BE2C (cell line): ENCODE measurements at regions not wholly inside any gene's neighbourhood (a gene's known extent, or its start where the extent isn't known, plus 50 kb on each side); places are given as distances from the start of the nearest gene placed in this dataset.

Experiments used
- DNase-seq: peaks from one replicate; pipeline ENCODE4 v3.0.0-alpha.2; 2020
- H3K27me3 ChIP-seq: fragments of 250-450 bp; sonication (Bioruptor Pico); 2 replicates; pipeline ENCODE4 v1.5.1; 2020; ENCODE audit warnings: mild to moderate bottlenecking
- H3K36me3 ChIP-seq: fragments of 250-450 bp; sonication (Bioruptor Pico); 2 replicates; pipeline ENCODE4 v1.5.1; 2020; ENCODE audit warnings: mild to moderate bottlenecking
- H3K4me1 ChIP-seq: fragments of 250-450 bp; sonication (Bioruptor Pico); 2 replicates; pipeline ENCODE4 v1.5.1; 2020
- H3K4me3 ChIP-seq: 2 replicates; pipeline ENCODE4 v1.5.1; 2011; ENCODE audit warnings: low read depth, low read length
- H3K9me3 ChIP-seq: fragments of 250-450 bp; sonication (Bioruptor Pico); 2 replicates; pipeline ENCODE4 v1.5.1; 2020
- TF ChIP-seq, protein P1 (sequence below): IDR thresholded peaks from 2 replicates; pipeline ENCODE4 v1.5.1; 2012; ENCODE audit warnings: mild to moderate bottlenecking, low read depth, low read length

DNA sequence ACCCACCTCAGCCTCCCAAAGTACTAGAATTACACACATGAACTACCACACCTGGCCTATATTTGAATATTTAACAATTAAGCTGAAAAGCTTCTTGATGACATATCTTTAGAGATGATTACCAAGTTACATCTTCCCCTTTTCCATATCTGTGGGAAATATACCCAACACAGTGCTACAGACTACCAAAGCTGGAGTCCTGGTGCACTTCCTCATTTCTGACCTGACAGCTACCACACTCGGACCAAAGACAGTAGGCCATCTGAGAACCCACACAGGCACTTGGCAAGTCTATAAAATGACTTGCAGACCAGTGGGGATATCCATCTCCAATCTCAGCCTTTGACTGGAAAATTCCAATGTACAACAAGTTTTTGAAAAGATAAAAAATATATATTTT lies 270.4 kb upstream of the KLF14 start:
- Histone ChIP-seq H3K9me3 (no peaks in the 10 kb centered on the region), H3K36me3 (no peaks in the 10 kb centered on the region), H3K4me1 (peaks cover 3% of the 10 kb centered on the region; the same call in 1 of the 2 replicates), H3K4me3 (no peak overlapping the region), H3K27me3 (no peaks in the 10 kb centered on the region)
- no peak for DNase-seq
- TF ChIP-seq, protein P1, sequence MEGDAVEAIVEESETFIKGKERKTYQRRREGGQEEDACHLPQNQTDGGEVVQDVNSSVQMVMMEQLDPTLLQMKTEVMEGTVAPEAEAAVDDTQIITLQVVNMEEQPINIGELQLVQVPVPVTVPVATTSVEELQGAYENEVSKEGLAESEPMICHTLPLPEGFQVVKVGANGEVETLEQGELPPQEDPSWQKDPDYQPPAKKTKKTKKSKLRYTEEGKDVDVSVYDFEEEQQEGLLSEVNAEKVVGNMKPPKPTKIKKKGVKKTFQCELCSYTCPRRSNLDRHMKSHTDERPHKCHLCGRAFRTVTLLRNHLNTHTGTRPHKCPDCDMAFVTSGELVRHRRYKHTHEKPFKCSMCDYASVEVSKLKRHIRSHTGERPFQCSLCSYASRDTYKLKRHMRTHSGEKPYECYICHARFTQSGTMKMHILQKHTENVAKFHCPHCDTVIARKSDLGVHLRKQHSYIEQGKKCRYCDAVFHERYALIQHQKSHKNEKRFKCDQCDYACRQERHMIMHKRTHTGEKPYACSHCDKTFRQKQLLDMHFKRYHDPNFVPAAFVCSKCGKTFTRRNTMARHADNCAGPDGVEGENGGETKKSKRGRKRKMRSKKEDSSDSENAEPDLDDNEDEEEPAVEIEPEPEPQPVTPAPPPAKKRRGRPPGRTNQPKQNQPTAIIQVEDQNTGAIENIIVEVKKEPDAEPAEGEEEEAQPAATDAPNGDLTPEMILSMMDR, result no peak

DNA sequence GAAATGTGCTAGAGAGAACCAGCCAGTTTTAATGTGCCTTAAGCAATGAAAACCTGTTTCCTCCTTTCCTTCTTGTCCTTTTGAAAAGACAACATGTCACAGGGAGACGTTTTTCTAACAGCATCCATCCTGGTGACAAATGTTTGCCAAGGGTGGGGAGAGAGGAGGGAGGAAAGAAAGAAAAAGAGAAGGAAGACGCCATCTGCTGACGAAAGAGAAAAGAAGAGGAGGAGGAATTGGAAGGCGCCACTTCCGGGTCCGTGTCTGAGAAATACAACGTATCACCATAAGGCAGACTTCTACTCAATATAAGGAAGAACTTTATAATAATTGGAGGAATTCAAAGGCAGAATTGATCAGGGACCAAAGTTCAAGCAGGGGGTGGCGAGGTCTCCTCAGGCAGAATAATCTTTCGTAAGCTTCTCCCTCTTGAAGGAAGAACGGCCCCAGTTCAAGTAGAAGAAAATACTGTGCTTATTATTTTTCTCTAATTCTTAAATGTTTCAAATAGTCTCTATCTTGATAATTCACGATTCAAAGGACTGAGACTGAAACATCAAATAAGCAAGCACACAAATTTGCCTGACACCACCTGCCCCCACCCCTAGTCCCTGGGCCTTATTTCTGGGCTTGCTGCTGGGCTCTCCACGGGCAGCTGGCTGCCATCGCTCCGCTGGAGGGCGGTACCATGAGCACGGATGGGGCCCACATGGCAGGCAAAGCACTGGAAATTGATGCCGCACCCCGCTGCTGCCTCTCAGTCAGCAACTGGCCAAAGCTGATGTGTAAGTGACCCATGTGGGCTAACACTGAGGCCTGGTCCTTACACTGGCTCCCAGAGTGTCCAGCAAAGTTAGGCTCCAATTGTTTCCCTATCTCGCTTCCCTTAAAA lies 273.7 kb upstream of the KLF14 start:
- no peaks in the 10 kb centered on the region for H3K36me3 ChIP-seq
- no peak overlapping the region for H3K4me3 ChIP-seq
- DNase-seq, result peak; percentile 37
- H3K27me3 ChIP-seq, result no peaks in the 10 kb centered on the region
- TF ChIP-seq, protein P1, result peak; percentile 59
- H3K4me1 ChIP-seq, result peaks cover 3% of the 10 kb centered on the region; the same call in 1 of the 2 replicates
- no peaks in the 10 kb centered on the region for H3K9me3 ChIP-seq

DNA sequence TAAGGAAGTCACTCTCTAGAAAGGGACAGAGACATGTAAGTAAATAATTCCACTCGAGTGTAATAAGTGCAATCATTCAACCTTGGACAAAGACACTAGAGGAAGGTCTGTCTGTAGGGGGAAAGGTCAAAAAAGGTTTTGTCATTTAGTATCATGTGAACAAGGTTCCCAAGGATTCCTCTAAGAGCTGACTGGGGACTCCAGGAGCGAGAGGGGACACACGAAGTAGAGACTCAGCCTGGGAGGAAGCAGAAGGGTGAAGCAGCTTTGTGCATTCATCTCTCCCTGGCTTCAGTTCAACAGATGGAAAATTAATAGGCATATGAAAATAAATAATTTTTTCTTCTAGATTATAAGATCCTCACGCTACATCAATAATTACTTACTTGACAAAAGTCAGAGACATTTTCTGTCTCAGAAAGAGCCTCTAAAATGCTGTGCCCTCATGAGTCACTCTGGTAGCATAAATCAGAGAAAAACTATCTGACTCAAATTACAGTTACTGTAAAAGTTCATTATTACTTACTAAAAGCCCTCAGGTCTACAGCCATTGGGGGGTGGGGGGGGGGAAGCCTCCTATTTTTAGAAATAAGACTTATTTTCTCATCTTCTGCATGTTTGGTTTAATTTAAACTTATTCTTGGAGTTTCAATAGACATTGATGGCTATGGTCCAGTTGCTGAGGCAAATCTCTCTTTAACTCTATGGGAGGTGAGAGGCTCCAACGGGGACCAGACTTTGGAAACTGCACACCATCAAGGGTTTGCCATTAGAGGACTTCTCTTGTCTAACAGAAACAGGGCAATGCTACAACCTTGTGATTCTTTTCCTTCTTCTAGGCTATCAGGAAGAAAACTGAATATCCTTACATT lies 275.1 kb upstream of the KLF14 start:
- DNase-seq, result no peak
- Histone ChIP-seq H3K9me3 (no peaks in the 10 kb centered on the region), H3K27me3 (no peaks in the 10 kb centered on the region), H3K4me1 (peaks cover 5% of the 10 kb centered on the region; the same call in 1 of the 2 replicates), H3K4me3 (no peak overlapping the region), H3K36me3 (no peaks in the 10 kb centered on the region)
- TF ChIP-seq, protein P1, result no peak

DNA sequence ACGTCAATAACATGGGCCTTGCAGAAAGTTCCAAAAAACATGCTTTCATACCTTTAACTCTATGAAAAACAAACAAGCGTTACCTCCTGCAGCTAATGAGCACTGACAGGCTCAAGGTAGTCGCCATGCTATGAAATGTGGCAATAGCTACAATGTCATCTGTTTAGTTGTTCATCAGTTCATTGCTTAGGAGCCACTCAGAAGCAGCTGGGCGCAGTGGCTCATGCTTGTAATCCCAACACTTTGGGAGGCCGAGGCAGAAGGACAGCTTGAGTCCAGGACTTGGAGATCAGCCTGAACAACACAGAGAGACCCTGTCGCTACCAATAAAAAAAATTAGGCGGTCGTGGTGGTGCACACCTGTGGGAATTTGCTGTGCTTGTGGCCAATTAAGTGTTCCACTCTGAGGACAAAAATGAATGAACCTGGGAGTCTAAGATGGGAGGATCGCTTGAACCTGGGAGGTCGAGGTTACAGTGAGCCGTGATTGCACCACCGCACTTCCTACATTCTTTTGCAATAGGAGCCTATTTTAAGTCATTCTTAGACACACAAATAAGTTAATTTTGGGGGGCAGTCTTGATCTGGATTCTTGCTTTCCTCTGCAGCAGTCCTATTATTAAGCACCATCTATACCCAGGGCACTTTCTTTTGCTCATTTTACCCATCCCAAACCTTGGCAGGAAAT lies 276.2 kb upstream of the KLF14 start:
- Histone ChIP-seq H3K36me3 (no peaks in the 10 kb centered on the region), H3K9me3 (no peaks in the 10 kb centered on the region), H3K4me1 (peaks cover 8% of the 10 kb centered on the region; the same call in 1 of the 2 replicates), H3K27me3 (no peaks in the 10 kb centered on the region), H3K4me3 (no peak overlapping the region)
- no peak for DNase-seq
- TF ChIP-seq, protein P1, result no peak

DNA sequence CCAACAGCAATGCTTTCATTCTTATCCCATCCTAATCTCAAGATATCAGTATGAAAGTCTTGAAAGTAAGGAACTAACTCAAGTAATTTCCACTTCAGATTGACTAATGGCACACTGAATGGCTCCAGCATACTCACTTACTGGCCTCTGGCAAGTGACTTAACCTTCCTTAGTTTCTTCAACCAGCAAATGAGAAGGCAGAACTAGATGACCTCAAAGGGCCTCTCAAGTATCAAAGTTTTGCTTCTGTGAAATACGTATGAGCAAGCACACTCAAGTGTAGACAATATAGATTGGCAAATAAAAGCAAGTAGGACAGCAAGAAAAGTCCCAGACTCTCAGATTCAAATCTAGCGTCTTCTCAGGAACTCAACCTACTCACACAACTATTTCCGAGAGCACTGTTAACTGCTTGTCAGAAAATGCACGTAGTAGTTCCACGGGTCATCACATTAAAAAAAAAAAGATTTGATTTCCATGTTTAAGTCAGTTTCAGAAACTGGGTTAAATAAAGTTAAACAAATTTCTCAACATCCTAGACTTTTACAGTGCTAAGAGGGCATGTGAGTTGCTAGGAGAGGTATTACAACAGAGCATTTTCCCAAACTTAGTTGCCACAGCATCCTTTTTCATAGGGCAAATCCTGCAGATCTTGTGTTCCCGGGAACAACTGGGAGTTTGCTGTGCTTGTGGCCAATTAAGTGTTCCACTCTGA lies 276.9 kb upstream of the KLF14 start:
- no peak overlapping the region for H3K4me3 ChIP-seq
- no peak for DNase-seq
- H3K27me3 ChIP-seq, result no peaks in the 10 kb centered on the region
- no peaks in the 10 kb centered on the region for H3K9me3 ChIP-seq
- TF ChIP-seq, protein P1, result no peak
- H3K4me1 ChIP-seq, result peaks cover 8% of the 10 kb centered on the region; the same call in 1 of the 2 replicates
- no peaks in the 10 kb centered on the region for H3K36me3 ChIP-seq
